Embryonic facial prominence (tissue), 1 donor: ENCODE measurements at regions not wholly inside any gene's neighbourhood (a gene's known extent, or its start where the extent isn't known, plus 50 kb on each side); places are given as distances from the start of the nearest gene placed in this dataset.
"Not testable (repeated sequence)": the region's sequence is repeated elsewhere in the genome, so short reads cannot be mapped to it uniquely, and the experiment has no call there.

ENCODE experiments used
- DNase-seq: peaks from one replicate; pipeline ENCODE4 v3.0.0-alpha.2; 2016; ENCODE audit errors: extremely low spot score

- DNase-seq = no peak
Observed at GRCh38 chr9:82783045-82783444, 279.9 kb downstream of the RASEF start.

- no peak for DNase-seq
Observed at GRCh38 chr9:82784589-82784988, 278.4 kb downstream of the RASEF start.

DNA sequence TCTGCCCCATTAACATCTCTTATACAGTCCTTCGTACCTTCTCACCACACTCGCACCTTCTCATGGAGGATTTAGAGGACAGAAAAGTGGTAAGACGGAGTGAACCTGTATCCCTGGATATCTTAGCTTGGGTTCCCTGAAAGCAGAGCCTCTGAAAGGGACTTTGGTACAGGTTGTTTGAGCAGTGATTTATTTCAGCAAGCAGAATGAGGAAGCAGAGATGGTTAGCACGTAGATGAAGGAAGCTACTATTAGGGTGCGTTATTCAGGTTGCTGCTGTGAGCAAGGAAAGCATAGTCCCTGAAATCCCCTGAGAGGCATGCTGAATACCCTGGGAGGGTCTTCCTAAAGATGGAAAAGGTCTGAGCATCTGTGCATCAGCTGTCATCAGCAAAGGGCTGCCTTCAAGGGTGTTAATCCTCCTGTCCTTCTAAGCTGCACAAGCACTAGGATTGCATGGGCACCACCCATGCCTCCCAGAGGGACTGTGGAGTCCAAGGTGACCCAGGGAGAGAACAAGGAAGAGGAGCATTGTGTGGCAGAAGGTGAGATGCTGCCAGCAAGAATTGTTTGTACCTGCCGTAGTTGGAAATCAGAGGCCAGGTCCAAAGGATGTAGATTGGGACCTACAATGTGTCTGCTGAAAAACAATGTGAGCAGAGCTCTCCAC is 273.7 kb downstream of the RASEF start:
- no peak for DNase-seq

- no peak for DNase-seq
Observed at GRCh38 chr9:82790875-82791274, 272.1 kb downstream of the RASEF start.

- no peak for DNase-seq
Observed at GRCh38 chr9:82791692-82792091, 271.2 kb downstream of the RASEF start.

- DNase-seq = no peak
Observed at GRCh38 chr9:82797534-82797933, 265.4 kb downstream of the RASEF start.

- DNase-seq = no peak
Observed at GRCh38 chr9:82799286-82799685, 263.7 kb downstream of the RASEF start.

- DNase-seq = no peak
Observed at GRCh38 chr9:82805027-82805426, 257.9 kb downstream of the RASEF start.

- no peak for DNase-seq
Observed at GRCh38 chr9:82808478-82808877, 254.5 kb downstream of the RASEF start.

- no peak for DNase-seq
Observed at GRCh38 chr9:82810915-82811314, 252.0 kb downstream of the RASEF start.

GRCh38 chr9:82819260-82819659 is 243.7 kb downstream of the RASEF start:
- DNase-seq = no peak

DNA sequence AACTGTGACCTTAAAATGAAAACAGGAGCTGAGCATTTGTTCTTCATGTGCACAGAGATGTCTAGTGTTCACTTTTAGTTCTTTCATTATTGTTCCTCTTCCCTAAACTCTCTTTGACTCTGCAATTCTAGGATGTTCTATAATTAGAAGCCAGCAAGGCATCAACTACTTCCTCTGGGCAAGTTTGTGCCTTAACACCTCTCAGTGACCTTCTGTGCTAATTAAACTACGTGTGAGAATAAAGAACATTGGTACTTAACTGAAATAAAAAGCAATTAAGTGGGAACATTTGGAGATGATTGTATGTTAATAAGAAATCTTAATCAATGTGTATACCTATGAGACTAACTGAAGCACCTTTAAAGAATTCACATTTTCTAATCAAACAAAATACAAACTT is 242.8 kb downstream of the RASEF start:
- DNase-seq = no peak

- no peak for DNase-seq
Observed at GRCh38 chr9:82829818-82830217, 233.1 kb downstream of the RASEF start.

DNA sequence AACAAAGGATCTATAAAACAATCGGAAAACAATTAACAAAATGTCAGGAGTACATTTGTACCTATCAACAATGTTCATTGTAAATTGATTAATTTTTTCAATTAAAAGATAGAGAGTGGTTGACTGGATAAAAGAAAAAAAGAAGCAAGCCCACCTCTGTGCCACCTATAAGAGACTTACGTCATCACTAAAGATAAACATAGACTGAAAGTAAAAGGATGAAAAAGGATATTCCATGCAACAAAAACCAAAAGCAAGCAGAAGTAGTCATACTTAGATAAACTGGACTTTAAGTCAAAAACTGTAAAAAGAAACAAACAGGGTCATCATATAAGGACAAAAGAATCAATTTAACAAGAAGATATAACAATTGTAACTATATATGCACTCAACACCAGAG is 197.4 kb downstream of the RASEF start:
- no peak for DNase-seq

GRCh38 chr9:82880336-82881050 is 182.4 kb downstream of the RASEF start:
- DNase-seq = no peak

GRCh38 chr9:82882138-82882537 is 180.8 kb downstream of the RASEF start:
- no peak for DNase-seq

- no peak for DNase-seq
Observed at GRCh38 chr9:82882748-82883147, 180.2 kb downstream of the RASEF start.

- no peak for DNase-seq
Observed at GRCh38 chr9:82883436-82883835, 179.5 kb downstream of the RASEF start.

DNA sequence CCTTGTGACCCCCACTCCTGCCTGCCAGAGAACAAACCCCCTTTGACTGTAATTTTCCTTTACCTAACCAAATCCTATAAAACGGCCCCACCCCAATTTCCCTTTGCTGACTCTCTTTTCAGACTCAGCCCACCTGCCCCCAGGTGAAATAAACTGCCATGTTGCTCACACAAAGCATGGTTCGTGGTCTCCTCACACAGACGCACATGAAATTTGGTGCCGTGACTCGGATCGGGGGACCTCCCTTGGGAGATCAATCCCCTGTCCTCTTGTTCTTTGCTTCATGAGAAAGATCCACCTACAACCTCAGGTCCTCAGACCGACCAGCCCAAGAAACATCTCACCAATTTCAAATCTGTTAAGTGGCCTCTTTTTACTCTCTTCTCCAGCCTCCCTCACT is 179.0 kb downstream of the RASEF start:
- not testable (repeated sequence) for DNase-seq

DNA sequence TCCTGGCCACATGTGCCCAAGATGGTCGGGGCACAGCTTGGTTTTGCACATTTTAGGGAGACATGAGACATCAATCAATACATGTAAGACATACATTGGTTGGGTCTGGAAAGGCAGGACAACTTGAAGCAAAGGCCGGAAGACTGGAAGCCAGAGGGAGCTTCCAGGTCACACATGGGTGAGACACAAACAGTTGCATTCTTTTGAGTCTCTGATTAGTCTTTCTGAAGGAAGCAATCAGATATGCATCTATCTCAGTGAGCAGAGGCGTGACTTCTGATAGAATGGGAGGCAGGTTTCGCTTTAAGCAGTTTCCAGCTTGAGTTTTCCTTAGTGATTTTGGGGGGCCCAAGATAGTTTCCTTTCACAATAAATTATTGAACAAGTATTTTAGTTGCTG is 172.5 kb downstream of the RASEF start:
- DNase-seq = no peak

DNA sequence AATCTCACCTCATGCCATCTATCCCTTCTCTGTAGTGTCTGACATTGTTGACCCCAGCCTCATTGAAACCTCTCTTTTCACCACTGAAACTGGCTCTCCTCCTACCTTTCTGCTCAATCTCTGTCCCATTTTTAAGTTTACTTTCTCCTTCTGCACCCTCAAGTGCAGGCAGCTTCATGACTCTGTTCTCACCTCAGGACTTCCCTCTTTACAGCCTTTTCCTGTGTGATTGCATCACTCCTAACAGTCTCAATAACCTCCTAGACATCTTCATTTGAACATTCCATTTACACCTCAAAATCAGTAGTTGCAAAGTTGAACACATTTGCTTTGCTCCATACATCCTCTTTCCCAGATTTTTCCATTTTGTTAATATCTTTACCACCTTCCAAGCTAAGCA is 172.1 kb downstream of the RASEF start:
- DNase-seq = no peak

GRCh38 chr9:82891321-82891720 is 171.6 kb downstream of the RASEF start:
- no peak for DNase-seq

- no peak for DNase-seq
Observed at GRCh38 chr9:82893549-82893948, 169.4 kb downstream of the RASEF start.

- no peak for DNase-seq
Observed at GRCh38 chr9:82894548-82894947, 168.4 kb downstream of the RASEF start.
